HG02571 (cell line): ENCODE measurements at regions not wholly inside any gene's neighbourhood (a gene's known extent, or its start where the extent isn't known, plus 50 kb on each side); places are given as distances from the start of the nearest gene placed in this dataset.

Source experiments
- ATAC-seq: cut with Tn5 transposase; IDR thresholded peaks from one replicate; pipeline ENCODE4 v1.9.1; 2021; ENCODE audit warnings: mild to moderate bottlenecking, moderate library complexity; ENCODE audit not compliant: unreplicated experiment

DNA sequence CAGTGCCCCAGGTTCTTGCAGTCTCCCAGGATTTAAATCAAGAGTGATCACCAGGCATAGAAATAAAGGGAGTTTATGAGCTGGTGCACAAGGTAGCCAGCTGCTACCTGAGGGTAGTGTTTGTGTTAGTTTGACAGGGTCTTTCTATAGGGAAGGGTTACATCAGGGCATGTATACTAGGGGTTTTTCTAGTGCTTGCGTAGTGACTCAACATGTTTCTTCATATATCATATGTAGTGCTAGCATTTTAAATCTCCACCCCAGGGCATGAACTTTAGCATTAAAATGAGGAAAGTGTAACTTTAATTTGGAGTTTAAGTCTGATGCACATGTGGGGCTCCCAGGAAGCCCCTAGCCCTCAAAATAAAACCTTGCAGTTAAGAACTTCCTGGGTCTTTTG lies 86.5 kb upstream of the TNR start:
- ATAC-seq, result no peak

DNA sequence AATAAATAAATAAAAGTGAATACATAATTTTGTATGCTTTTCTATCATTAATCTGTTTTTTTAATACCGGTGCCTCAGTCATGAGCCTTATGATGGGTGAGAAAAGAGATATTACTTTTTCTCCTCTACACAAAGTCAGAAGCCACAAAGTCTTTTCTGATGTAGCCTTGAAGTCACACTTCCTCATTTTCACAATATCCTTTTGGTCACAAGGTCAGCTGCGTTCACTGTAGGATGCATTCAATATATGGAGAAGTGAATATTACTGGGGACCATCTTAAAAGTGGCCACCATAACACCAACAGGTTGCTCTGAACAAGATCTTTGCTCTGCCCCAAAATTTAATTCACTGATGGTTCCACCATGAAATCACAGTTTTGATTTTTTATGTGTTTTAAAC lies 83.3 kb upstream of the TNR start:
- no peak for ATAC-seq

DNA sequence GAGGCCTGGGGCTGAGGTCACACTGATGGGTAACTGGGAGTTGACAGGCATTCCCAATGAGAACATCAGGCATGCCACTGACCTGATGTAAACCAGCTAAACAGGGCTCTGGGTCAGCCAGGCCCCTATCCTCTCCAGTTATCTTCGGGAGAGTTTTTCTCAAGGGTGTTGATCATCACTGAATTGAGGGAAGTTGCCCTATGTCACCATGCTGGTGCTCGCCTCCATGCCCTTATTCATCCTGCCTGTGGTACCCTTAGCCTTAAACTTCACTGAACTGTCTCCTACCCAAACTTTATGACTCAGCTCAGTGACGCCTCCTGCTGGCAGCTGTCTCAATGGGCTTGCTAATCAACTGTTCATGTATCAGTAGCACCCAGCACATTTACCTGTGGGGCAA lies 80.7 kb upstream of the TNR start:
- ATAC-seq, result no peak

DNA sequence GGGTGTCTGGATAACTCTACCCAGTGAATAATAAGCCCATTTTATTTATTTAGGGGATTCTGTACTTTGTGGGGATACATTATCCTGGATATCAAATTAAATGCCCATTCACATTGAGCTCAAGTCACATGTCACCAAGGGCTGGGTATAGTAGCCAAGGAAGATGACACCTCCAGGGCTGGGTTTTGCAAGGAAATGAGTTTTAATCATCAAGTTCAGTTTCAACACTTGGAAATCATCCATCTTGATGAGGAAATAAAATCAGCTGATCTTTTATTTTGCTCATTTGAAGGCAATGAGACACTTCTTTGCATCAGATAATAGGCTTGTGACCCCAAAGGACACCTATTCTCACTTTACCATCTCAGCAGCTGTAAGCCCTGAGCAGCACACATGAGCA lies 80.0 kb upstream of the TNR start:
- no peak for ATAC-seq

GRCh38 chr1:175822580-175822979 lies 79.2 kb upstream of the TNR start:
- no peak for ATAC-seq

GRCh38 chr1:175820456-175821025 lies 77.1 kb upstream of the TNR start:
- ATAC-seq, result no peak

GRCh38 chr1:175818929-175819328 lies 75.5 kb upstream of the TNR start:
- ATAC-seq, result no peak

DNA sequence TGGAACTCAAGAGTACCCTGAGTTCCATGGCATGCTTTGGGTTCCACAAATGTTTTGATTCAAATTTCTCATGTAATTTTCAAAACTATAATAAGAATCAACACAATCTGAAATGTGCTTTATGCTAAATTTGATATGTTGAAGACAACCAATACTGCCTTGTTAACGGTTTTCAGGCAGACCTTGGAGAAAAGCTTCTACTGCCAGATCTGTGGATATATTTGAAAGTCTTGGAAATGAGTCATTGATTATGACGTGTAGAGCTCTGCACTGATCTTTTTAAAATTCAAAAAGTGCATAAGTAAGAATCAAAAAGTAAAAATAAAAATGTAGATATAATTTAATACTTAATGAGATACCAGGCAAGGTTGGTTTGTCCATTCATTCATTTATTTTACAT lies 74.0 kb upstream of the TNR start:
- no peak for ATAC-seq

DNA sequence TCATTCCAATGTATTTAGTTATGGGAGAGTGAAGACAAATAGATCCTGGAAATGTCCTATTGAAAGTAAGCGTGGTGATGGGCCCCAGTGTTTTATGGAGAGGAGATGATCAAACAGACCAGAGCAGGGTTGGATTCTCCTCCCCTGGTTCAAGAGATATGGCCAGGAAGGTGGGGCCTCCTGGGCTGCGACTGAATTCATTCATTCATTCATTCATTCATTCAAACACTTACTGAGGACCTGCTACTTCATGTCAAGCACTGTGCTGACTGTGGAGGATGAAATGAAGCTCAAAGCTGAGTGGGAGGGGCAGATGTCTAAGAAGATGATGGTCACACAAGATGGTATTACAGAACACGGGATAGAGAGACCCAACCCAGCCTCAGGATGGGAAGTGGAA lies 71.5 kb upstream of the TNR start:
- ATAC-seq, result no peak

GRCh38 chr1:175812936-175813335 lies 69.5 kb upstream of the TNR start:
- ATAC-seq, result no peak

GRCh38 chr1:175810305-175810704 lies 66.9 kb upstream of the TNR start:
- no peak for ATAC-seq

DNA sequence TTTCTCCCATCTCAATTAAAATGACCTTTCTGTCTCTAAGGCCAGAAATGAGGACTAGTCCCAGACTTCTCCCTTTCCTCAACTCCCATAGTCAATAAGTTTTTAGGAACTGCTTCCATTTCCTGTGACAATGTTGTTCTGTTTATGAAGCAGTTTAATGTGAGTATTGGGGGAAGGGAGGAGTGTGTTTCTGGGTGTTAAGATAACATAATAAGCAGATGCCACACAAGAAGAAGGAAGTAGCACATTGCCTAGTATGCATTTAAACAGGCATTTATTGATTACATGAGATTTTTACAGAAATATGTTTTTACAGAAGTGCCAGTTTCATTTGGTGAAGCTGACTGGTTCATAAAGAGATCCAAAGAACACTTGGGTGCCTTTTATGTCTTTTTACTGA lies 65.6 kb upstream of the TNR start:
- ATAC-seq, result no peak

DNA sequence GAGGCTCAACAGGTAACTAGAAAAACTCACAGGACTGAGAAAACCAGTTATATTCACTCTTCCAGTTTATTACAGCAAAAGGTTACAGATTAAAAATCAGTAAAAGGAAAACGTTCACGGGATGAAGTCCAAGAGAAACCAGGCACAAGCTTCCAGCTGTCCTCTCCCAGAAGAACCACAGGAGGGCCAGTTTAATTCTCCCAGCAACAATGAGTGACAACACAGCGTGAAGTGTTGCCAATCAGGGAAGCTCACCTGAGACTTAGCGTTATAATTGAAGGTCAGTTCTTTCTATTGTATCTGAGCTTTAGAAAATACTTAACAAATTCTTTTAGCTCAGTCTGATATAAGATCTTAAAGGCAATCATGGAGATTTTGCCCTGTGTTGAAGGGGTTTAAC lies 65.2 kb upstream of the TNR start:
- no peak for ATAC-seq

DNA sequence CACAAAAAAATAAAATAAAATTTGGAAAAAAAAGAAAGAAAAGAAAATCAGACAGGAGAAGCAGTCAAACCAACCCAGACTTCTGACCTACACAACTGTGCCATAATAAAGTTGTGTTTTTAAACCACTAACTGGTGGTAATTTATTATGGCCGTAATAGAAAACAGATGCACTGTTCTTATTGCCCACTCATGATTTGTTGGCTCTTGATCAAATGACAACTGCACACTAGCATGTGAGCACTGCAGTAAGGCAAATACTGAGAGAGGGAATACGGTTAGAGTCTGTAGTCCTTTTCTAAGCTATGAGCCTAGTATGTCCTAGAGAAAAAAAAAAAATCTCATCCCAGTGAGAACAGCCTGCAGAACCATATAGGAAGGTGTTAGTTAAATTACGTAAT lies 61.2 kb upstream of the TNR start:
- no peak for ATAC-seq

GRCh38 chr1:175803413-175803812 lies 60.0 kb upstream of the TNR start:
- ATAC-seq, result no peak

DNA sequence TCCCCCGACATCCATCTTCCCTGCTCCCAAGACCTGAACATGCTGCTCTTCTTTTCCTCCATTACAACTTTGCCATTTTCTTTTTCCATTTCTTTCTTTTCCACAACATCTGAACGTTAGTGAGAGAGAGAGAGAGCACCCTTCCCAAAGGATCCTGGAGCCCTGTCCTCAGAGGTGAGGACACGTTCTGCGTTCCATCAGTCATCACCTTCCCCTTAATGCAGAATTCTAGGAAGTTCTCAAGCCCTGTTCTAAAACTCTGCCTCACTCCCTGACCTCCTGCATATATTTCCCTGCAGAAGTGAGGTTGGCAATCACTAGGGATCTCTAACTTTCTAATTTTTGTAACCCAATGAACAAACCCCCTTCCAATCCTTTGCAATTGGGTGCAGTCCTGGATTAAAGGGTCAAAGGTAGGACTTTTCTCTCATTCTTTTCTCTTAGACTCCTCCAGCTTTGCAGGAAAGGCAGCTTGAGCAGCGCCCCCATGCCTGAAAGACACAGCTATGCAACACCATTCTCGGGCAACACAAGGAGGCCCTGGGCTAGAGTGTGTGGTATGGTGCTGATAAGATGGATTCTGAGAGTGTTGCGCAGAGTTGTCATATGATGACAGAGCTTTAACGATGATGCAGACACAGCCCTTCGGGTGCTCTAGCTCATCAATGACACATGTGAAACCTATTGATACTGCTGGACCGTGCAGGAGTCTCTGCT lies 59.2 kb upstream of the TNR start:
- no peak for ATAC-seq

- no peak for ATAC-seq
These were observed 58.6 kb upstream of the TNR start for GRCh38 chr1:175801979-175802378.

GRCh38 chr1:175797576-175797975 lies 54.2 kb upstream of the TNR start:
- no peak for ATAC-seq

DNA sequence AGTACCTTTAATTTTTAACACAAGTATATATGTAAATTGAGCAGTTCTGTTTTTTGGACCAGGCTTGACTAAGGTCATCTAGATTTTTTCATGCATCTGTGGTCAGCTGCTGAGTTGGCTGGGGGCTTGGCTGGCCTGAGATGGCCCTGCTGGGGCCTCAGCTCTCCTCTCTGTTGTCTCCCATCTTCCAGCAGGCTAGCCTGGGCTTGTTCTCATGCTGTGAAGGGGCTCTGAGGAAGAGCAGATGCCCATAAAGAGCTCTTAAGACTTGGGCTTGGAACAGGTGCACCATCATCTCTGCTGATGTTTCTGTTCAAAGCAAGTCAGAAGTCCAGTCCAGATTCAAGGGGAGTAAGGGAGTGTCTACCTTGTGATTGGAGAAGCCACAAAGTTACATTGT lies 51.2 kb upstream of the TNR start:
- ATAC-seq, result no peak

GRCh38 chr1:175793617-175794016 lies 50.2 kb upstream of the TNR start:
- ATAC-seq, result no peak
